Immature natural killer cell (primary cell): ENCODE measurements at regions not wholly inside any gene's neighbourhood (a gene's known extent, or its start where the extent isn't known, plus 50 kb on each side); places are given as distances from the start of the nearest gene placed in this dataset.
"Not testable (repeated sequence)": the region's sequence is repeated elsewhere in the genome, so short reads cannot be mapped to it uniquely, and the experiment has no call there.

Experiments
- DNase-seq, 3 donors: peaks; one replicate each; pipeline ENCODE4 v3.0.0; 2022; ENCODE audit warnings: mixed read lengths in 1 of 3
- H3K27ac Mint-ChIP-seq, 6 donors: one replicate each; pipeline ENCODE4 v1.8.0; 2020; ENCODE audit warnings: mixed read lengths in 6 of 6, mild to moderate bottlenecking in 5 of 6, inconsistent platforms in 4 of 6, moderate library complexity in 3 of 6
- H3K27me3 Mint-ChIP-seq, 3 donors: one replicate each; pipeline ENCODE4 v1.8.0; 2020 to 2021; ENCODE audit warnings: low read depth in 3 of 3, mild to moderate bottlenecking in 3 of 3, mixed read lengths in 3 of 3, moderate library complexity in 3 of 3, inconsistent platforms in 1 of 3
- H3K36me3 Mint-ChIP-seq, 3 donors: one replicate each; pipeline ENCODE4 v1.8.0; 2020; ENCODE audit warnings: mixed read lengths in 3 of 3, inconsistent platforms in 2 of 3, mild to moderate bottlenecking in 2 of 3
- H3K4me1 Mint-ChIP-seq, 2 donors: one replicate each; pipeline ENCODE4 v1.8.0; 2020; ENCODE audit warnings: inconsistent platforms in 2 of 2, mild to moderate bottlenecking in 2 of 2, mixed read lengths in 2 of 2, moderate library complexity in 1 of 2
- H3K4me3 Mint-ChIP-seq, 5 donors: one replicate each; pipeline ENCODE4 v1.8.0; 2020; ENCODE audit warnings: mild to moderate bottlenecking in 5 of 5, mixed read lengths in 5 of 5, inconsistent platforms in 3 of 5, moderate library complexity in 3 of 5
- H3K9me3 Mint-ChIP-seq, 6 donors: one replicate each; pipeline ENCODE4 v1.8.0; 2020; ENCODE audit warnings: mild to moderate bottlenecking in 6 of 6, mixed read lengths in 6 of 6, inconsistent platforms in 4 of 6, moderate library complexity in 3 of 6

GRCh38 chr16:16763449-16763848 lies 384.5 kb downstream of the NPIPA7 start:
- Mint-ChIP-seq H3K9me3 (peaks cover 0 to 2% (median 0%) of the 10 kb centered on the region in 6 donors), H3K27me3 (peaks cover 0 to 5% (median 0%) of the 10 kb centered on the region in 3 donors), H3K27ac (no peak overlapping the region), H3K36me3 (no peaks in the 10 kb centered on the region), H3K4me3 (no peak overlapping the region), H3K4me1 (no peaks in the 10 kb centered on the region)
- no peak for DNase-seq

DNA sequence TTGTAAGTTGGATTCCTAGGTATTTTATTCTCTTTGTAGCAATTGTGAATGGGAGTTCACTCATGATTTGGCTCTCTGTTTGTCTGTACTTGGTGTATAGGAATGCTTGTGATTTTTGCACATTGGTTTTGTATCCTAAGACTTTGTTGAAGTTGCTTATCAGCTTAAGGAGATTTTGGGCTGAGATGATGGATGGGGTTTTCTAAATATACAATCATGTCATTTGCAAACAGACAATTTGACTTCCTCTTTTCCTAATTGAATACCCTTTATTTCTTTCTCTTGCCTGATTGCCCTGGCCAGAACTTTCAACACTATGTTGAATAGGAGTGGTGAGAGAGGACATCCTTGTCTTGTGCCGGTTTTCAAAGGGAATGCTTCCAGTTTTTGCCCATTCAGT lies 391.8 kb downstream of the NPIPA7 start:
- H3K36me3 Mint-ChIP-seq, H3K27me3 Mint-ChIP-seq, H3K27ac Mint-ChIP-seq, H3K4me1 Mint-ChIP-seq, H3K4me3 Mint-ChIP-seq, H3K9me3 Mint-ChIP-seq, DNase-seq: not testable (repeated sequence)

GRCh38 chr16:16774389-16774788 lies 395.4 kb downstream of the NPIPA7 start:
- Mint-ChIP-seq H3K36me3 (no peaks in the 10 kb centered on the region), H3K27me3 (peaks cover 0 to 8% (median 3%) of the 10 kb centered on the region in 3 donors), H3K27ac (no peak overlapping the region), H3K4me3 (no peak overlapping the region), H3K4me1 (no peaks in the 10 kb centered on the region), H3K9me3 (no peaks in the 10 kb centered on the region)
- DNase-seq, result no peak

GRCh38 chr16:16778332-16778731 lies 399.4 kb downstream of the NPIPA7 start:
- DNase-seq, result no peak
- Mint-ChIP-seq H3K36me3 (no peaks in the 10 kb centered on the region), H3K4me1 (no peaks in the 10 kb centered on the region), H3K9me3 (no peaks in the 10 kb centered on the region), H3K4me3 (no peak overlapping the region), H3K27me3 (peaks cover 2 to 6% (median 3%) of the 10 kb centered on the region in 3 donors), H3K27ac (no peak overlapping the region)

GRCh38 chr16:16780588-16780987 lies 401.6 kb downstream of the NPIPA7 start:
- H3K4me1 Mint-ChIP-seq, result no peaks in the 10 kb centered on the region
- no peak for DNase-seq
- H3K27ac Mint-ChIP-seq, result no peak overlapping the region
- no peaks in the 10 kb centered on the region for H3K36me3 Mint-ChIP-seq
- no peak overlapping the region for H3K4me3 Mint-ChIP-seq
- no peaks in the 10 kb centered on the region for H3K9me3 Mint-ChIP-seq
- peaks cover 2 to 3% (median 2%) of the 10 kb centered on the region in 3 donors for H3K27me3 Mint-ChIP-seq

DNA sequence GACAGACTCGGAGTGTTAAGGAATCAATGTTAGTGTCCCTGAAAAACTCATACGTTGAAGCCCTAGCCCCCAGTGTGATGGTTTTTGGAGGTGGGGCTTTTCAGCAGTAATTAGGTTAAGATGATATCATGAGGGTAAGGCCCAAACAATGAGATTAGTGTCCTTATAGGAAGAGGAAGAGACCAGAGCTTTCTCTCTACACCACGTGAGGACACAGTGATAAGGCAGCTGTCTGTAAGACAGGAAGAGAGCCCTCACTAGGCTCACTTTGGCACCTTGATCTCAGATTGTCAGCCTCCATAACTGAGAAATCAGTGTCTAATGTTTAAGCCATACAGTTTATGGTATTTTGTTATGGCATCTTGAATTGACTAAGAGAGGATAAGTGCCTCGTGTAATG lies 403.2 kb downstream of the NPIPA7 start:
- Mint-ChIP-seq H3K9me3 (no peaks in the 10 kb centered on the region), H3K4me1 (no peaks in the 10 kb centered on the region), H3K27ac (no peak overlapping the region), H3K36me3 (no peaks in the 10 kb centered on the region), H3K27me3 (peaks cover 2 to 6% (median 2%) of the 10 kb centered on the region in 3 donors), H3K4me3 (no peak overlapping the region)
- no peak for DNase-seq

DNA sequence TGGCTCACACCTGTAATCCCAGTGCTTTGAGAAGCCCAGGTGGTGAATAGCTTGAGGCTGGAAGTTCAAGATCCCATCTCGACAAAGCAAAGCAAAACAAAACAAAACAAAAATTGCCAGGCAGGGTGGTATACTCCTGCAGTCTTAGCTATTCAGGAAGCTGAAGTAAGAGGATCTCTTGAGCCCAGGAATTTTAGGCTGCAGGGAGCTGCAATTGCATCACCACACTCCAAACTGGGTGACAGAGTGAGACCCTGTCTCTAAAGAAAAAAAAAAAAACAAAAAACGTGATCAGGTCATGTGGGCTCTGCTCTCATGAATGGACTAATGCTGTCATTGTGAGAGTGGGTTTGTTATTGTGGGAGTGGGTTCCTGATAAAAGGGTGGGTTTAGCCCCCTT lies 409.1 kb downstream of the NPIPA7 start:
- no peak for DNase-seq
- H3K27me3 Mint-ChIP-seq, result peaks cover 0 to 5% (median 4%) of the 10 kb centered on the region in 3 donors
- H3K4me1 Mint-ChIP-seq, result no peaks in the 10 kb centered on the region
- H3K9me3 Mint-ChIP-seq, result peaks cover 3 to 10% (median 6%) of the 10 kb centered on the region in 6 donors
- no peak overlapping the region for H3K27ac Mint-ChIP-seq
- H3K4me3 Mint-ChIP-seq, result no peak overlapping the region
- no peaks in the 10 kb centered on the region for H3K36me3 Mint-ChIP-seq

DNA sequence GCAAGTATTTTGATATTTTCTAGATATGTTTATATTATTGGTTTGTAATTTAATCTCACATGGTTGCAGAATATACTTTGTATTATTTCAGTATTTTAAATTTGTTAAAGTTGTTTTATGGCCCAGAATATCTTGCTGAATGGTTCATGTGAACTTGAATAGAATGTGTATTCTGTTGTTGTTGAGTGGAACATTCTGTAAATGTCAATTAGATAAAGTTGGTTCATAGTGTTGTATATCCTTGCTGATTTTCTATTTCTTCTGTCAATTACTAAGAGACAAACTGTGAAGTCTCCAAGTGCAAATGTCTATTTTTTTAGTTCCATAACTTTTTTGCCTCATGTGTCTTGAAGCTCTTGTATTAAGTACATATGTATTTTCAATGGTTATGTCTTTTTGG lies 411.7 kb downstream of the NPIPA7 start:
- Mint-ChIP-seq H3K27me3 (peaks cover 0 to 17% (median 8%) of the 10 kb centered on the region in 3 donors), H3K27ac (no peak overlapping the region), H3K36me3 (no peaks in the 10 kb centered on the region), H3K4me3 (no peak overlapping the region), H3K9me3 (peaks cover 3 to 10% (median 7%) of the 10 kb centered on the region in 6 donors), H3K4me1 (no peaks in the 10 kb centered on the region)
- DNase-seq, result no peak

DNA sequence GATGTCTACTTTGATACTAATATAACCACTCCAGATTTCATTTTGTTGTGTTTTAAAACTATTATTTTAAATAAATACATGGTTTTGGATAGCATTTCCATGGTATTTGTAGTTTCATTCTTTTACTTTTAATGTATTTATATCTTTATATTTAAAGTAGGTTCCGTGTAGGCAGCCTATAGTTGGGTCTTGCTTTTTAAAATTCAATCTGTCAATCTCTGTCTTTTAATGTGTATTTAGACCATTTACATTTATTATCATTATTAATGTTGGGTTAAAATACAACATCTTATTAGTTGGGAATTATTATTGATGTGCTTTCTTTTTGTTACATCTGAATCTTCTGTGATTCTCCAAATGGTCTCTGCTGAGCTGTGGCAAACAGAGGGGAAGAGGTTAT lies 412.1 kb downstream of the NPIPA7 start:
- Mint-ChIP-seq H3K27ac (no peak overlapping the region), H3K36me3 (no peaks in the 10 kb centered on the region), H3K9me3 (peaks cover 3 to 10% (median 7%) of the 10 kb centered on the region in 6 donors), H3K27me3 (peaks cover 1 to 17% (median 8%) of the 10 kb centered on the region in 3 donors), H3K4me1 (no peaks in the 10 kb centered on the region), H3K4me3 (no peak overlapping the region)
- no peak for DNase-seq

DNA sequence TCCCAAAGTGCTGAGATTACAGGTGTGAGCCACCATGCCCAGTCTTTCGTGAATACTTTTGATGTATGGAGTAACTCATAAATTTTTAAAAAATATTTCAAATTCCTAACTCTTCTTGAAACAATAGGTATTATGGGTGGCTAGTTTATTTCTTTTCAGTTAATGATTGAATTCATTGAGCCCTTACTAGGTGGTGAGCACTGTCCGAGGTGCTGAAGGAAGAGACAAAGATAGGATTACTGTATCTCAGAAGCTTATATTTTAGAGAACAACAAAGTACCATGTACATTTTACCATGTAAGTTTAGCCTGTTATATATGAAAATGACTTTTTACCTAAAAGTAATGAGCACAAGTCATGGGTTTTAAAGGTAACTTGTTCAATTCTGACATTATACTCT lies 418.3 kb downstream of the NPIPA7 start:
- no peaks in the 10 kb centered on the region for H3K36me3 Mint-ChIP-seq
- peaks cover 3 to 19% (median 6%) of the 10 kb centered on the region in 3 donors for H3K27me3 Mint-ChIP-seq
- H3K4me3 Mint-ChIP-seq, result no peak overlapping the region
- peaks cover 0 to 6% (median 0%) of the 10 kb centered on the region in 6 donors for H3K9me3 Mint-ChIP-seq
- H3K4me1 Mint-ChIP-seq, result no peaks in the 10 kb centered on the region
- DNase-seq, result no peak
- no peak overlapping the region for H3K27ac Mint-ChIP-seq

- Mint-ChIP-seq H3K27ac (no peak overlapping the region), H3K36me3 (no peaks in the 10 kb centered on the region), H3K27me3 (peaks cover 3 to 14% (median 4%) of the 10 kb centered on the region in 3 donors), H3K4me1 (no peaks in the 10 kb centered on the region), H3K4me3 (no peak overlapping the region), H3K9me3 (peaks cover 0 to 6% (median 0%) of the 10 kb centered on the region in 6 donors)
- DNase-seq, result no peak
These were observed 419.6 kb downstream of the NPIPA7 start for GRCh38 chr16:16798504-16798903.

DNA sequence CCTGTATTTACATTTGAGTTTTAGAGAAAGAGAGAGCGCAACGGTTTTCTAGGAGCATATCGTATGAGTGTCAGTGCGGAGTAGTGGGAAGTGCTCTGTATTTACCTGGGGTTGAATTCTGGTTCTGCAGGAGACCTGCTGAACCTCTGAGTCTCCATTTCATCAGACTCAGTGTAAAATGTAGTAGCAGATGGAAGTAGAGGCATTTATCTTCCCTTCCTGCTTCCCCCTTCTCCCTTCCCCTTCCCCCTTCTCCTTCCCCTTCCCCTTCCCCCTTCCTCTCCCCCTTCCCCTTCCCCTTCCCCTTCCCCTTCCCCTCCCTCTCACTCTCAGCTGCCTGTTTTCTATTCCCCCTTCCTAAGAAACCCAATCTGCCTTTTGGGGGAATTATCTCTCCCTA lies 426.9 kb downstream of the NPIPA7 start:
- peaks cover 3 to 7% (median 4%) of the 10 kb centered on the region in 3 donors for H3K27me3 Mint-ChIP-seq
- no peak overlapping the region for H3K27ac Mint-ChIP-seq
- H3K36me3 Mint-ChIP-seq, result no peaks in the 10 kb centered on the region
- DNase-seq, result no peak
- H3K9me3 Mint-ChIP-seq, result peaks cover 0 to 2% (median 0%) of the 10 kb centered on the region in 6 donors
- no peaks in the 10 kb centered on the region for H3K4me1 Mint-ChIP-seq
- no peak overlapping the region for H3K4me3 Mint-ChIP-seq

DNA sequence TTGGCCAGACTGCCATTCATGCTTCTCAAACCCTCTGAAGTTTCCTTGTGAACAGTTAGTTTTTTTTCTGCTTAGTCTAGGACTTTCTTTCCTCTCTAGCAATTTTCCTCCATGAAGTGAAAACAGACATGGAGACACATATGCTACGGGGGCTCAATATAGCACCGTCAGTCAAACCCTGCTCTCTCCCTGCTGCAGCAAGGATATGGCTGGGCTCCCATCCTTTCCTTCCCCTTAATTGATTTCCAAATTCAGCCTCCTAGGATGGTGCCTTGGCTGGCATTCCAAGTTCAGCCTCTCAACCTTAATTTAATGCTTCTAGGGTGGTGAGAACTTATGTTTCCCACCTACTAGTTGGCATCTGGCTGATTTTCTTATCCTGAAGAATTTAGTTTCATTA lies 436.7 kb downstream of the NPIPA7 start:
- no peak for DNase-seq
- Mint-ChIP-seq H3K9me3 (peaks cover 0 to 7% (median 3%) of the 10 kb centered on the region in 6 donors), H3K4me1 (no peaks in the 10 kb centered on the region), H3K36me3 (no peaks in the 10 kb centered on the region), H3K27me3 (peaks cover 4 to 8% (median 5%) of the 10 kb centered on the region in 3 donors), H3K27ac (no peak overlapping the region), H3K4me3 (no peak overlapping the region)

DNA sequence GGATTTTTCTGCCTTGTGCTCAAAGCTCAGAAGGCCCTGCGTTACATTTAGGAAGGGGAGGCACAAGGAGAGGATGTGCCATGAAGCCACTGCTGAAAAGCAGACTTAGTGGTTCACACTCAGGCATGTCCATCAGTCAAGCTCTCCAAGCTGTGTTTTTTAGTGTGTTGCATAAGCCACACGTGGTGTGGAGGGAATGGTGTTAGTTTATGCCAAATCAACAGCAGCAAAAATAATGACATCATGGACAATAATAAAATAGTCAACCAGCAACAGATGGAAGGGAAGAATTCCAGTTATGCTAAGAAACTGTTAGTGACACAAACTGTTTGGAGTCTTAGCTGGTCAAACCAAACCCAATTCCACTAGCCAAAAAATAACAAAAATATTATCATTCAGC lies 438.3 kb downstream of the NPIPA7 start:
- Mint-ChIP-seq H3K4me1 (no peaks in the 10 kb centered on the region), H3K36me3 (no peaks in the 10 kb centered on the region), H3K27me3 (peaks cover 3 to 4% (median 4%) of the 10 kb centered on the region in 3 donors), H3K4me3 (no peak overlapping the region), H3K9me3 (peaks cover 4 to 20% (median 12%) of the 10 kb centered on the region in 6 donors), H3K27ac (no peak overlapping the region)
- DNase-seq, result no peak

DNA sequence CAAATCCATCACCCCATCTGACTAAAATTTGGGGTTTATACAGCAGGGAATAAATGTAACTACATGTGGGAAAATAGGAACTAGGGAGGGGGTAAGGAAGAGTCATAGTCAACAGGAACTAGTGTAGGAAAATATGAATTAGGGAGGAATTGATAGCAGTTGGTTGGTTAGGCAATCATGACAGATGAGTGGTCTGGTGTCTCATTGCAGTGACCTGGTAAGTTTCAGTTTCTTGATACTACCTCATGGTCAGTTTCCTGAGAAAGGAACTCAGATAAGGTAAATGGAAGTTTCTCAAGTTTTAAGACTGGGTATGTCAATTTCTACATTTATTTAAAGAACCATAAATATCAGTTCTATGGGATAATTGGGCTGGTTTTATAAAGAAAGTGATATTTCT lies 442.3 kb downstream of the NPIPA7 start:
- no peak for DNase-seq
- no peaks in the 10 kb centered on the region for H3K4me1 Mint-ChIP-seq
- no peak overlapping the region for H3K27ac Mint-ChIP-seq
- H3K4me3 Mint-ChIP-seq, result no peak overlapping the region
- H3K9me3 Mint-ChIP-seq, result peaks cover 4 to 24% (median 17%) of the 10 kb centered on the region in 6 donors
- peaks cover 0 to 14% (median 5%) of the 10 kb centered on the region in 3 donors for H3K27me3 Mint-ChIP-seq
- H3K36me3 Mint-ChIP-seq, result no peaks in the 10 kb centered on the region
